Activated naive CD4-positive, alpha-beta T cell treated with anti-CD3 and anti-CD28 coated beads for 36 hours (primary cell): ENCODE measurements at regions not wholly inside any gene's neighbourhood (a gene's known extent, or its start where the extent isn't known, plus 50 kb on each side); places are given as distances from the start of the nearest gene placed in this dataset.

Experiments
- CTCF ChIA-PET: fragments of 350-600 bp; sonication (Branson Sonifier 250); formaldehyde crosslinking; loops from one replicate; lab custom pipeline; 2021; ENCODE audit warnings: antibody characterized with exemption; lab: Charles Lee
- DNase-seq: peaks from one replicate; pipeline ENCODE4 v3.0.0-alpha.2; 2020
- H3K27ac Mint-ChIP-seq: one replicate; pipeline ENCODE4 v1.8.0; 2021; ENCODE audit warnings: mild to moderate bottlenecking, mixed read lengths
- H3K27me3 Mint-ChIP-seq: one replicate; pipeline ENCODE4 v1.8.0; 2021; ENCODE audit warnings: low read depth, mixed read lengths
- H3K36me3 Mint-ChIP-seq: one replicate; pipeline ENCODE4 v1.8.0; 2021; ENCODE audit warnings: low read depth, mixed read lengths
- H3K4me1 Mint-ChIP-seq: one replicate; pipeline ENCODE4 v1.8.0; 2021; ENCODE audit warnings: low read depth, mixed read lengths
- H3K4me3 Mint-ChIP-seq: one replicate; pipeline ENCODE4 v1.8.0; 2021; ENCODE audit warnings: mild to moderate bottlenecking, moderate library complexity, mixed read lengths
- H3K9me3 Mint-ChIP-seq: one replicate; pipeline ENCODE4 v1.8.0; 2021; ENCODE audit warnings: mixed read lengths
- intact Hi-C: fragments of 100-400 bp; cut with micrococcal nuclease; formaldehyde crosslinking; loops from one replicate; pipeline ENCODE4 v1.15.1; 2023

GRCh38 chr5:167755420-167755819, 536.0 kb upstream of the WWC1 start:
- no peak overlapping the region for H3K27ac Mint-ChIP-seq
- H3K4me1 Mint-ChIP-seq, result no peaks in the 10 kb centered on the region
- no peaks in the 10 kb centered on the region for H3K36me3 Mint-ChIP-seq
- H3K4me3 Mint-ChIP-seq, result no peak overlapping the region
- DNase-seq, result no peak
- H3K9me3 Mint-ChIP-seq, result no peaks in the 10 kb centered on the region
- H3K27me3 Mint-ChIP-seq, result peaks cover 8% of the 10 kb centered on the region
- intact Hi-C loops, result no loop called here
- CTCF ChIA-PET, result no interaction called here

- Mint-ChIP-seq H3K27ac (no peak overlapping the region), H3K27me3 (peaks cover 12% of the 10 kb centered on the region), H3K36me3 (no peaks in the 10 kb centered on the region), H3K9me3 (no peaks in the 10 kb centered on the region), H3K4me3 (no peak overlapping the region), H3K4me1 (no peaks in the 10 kb centered on the region)
- no peak for DNase-seq
- CTCF ChIA-PET, result no interaction called here
- intact Hi-C loops, result no loop called here
Observed at GRCh38 chr5:167759057-167759821, 532.2 kb upstream of the WWC1 start.

DNA sequence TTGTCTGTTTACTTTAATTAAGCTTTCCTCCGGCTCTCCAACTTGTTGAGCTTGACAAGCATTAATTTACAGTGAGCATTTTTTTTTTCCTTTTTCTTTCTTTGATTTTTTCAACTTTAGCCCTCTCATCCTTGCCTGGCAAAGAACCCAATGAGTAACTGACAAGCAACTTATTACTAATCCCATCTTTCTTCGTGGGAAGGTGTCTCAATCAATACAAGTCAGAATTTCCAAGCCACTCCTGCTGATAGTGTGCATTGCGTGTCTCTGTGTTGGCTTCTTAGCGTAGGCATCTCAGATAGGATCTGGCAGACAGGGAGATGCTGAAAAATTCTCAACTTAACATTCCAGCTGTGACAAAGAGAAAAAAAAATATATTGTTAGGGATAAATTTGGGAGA, 527.7 kb upstream of the WWC1 start:
- no peak overlapping the region for H3K27ac Mint-ChIP-seq
- no peaks in the 10 kb centered on the region for H3K36me3 Mint-ChIP-seq
- intact Hi-C loops, result no loop called here
- H3K27me3 Mint-ChIP-seq, result peaks cover 10% of the 10 kb centered on the region
- no peaks in the 10 kb centered on the region for H3K4me1 Mint-ChIP-seq
- no peak overlapping the region for H3K4me3 Mint-ChIP-seq
- H3K9me3 Mint-ChIP-seq, result no peaks in the 10 kb centered on the region
- no peak for DNase-seq
- CTCF ChIA-PET, result no interaction called here

- H3K27ac Mint-ChIP-seq, result no peak overlapping the region
- H3K4me3 Mint-ChIP-seq, result no peak overlapping the region
- no peaks in the 10 kb centered on the region for H3K36me3 Mint-ChIP-seq
- intact Hi-C loops, result no loop called here
- no peak for DNase-seq
- no peaks in the 10 kb centered on the region for H3K9me3 Mint-ChIP-seq
- CTCF ChIA-PET, result no interaction called here
- H3K27me3 Mint-ChIP-seq, result peaks cover 5% of the 10 kb centered on the region
- no peaks in the 10 kb centered on the region for H3K4me1 Mint-ChIP-seq
Observed at GRCh38 chr5:167764641-167765289, 526.7 kb upstream of the WWC1 start.

DNA sequence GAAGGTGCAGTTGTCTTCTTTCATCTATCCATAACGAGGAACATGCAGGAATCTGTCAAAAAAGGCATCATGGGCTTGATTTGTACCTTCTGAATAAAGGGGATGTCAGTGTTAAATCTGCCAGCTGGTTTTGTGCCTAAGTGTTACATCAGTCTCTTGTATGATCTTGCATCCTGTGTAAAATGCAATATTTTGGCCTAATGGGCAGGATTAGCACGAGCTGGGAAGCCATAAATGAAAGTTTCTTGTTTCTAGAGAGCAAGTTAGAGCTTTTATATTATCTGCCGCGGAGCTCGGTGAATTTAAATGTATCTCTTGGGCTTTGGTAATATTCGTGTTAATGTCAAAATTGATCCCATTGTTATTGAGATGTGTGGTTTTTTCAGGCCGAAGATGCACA, 526.1 kb upstream of the WWC1 start:
- DNase-seq, result no peak
- peaks cover 5% of the 10 kb centered on the region for H3K27me3 Mint-ChIP-seq
- H3K36me3 Mint-ChIP-seq, result no peaks in the 10 kb centered on the region
- H3K4me1 Mint-ChIP-seq, result no peaks in the 10 kb centered on the region
- no peak overlapping the region for H3K27ac Mint-ChIP-seq
- CTCF ChIA-PET, result no interaction called here
- intact Hi-C loops, result no loop called here
- H3K4me3 Mint-ChIP-seq, result no peak overlapping the region
- no peaks in the 10 kb centered on the region for H3K9me3 Mint-ChIP-seq

DNA sequence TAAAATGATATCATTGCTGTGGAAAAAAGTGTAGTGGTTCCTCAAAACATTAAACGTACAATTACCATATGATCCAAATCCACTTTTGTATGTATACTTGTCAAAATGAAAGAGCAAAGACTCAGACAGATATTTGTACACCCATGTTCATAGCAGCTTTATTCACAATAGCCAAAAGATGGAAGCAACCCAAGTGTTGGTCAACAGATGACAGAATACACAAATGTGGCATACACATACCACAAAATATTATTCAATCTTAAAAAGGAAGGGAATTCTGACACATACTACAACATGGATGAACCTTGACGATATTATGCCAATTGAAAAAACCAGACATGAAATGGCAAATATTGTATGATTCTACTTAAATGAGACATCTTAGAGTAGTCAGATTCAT, 524.5 kb upstream of the WWC1 start:
- H3K4me1 Mint-ChIP-seq, result no peaks in the 10 kb centered on the region
- intact Hi-C loops, result no loop called here
- no peak overlapping the region for H3K27ac Mint-ChIP-seq
- H3K27me3 Mint-ChIP-seq, result no peaks in the 10 kb centered on the region
- CTCF ChIA-PET, result no interaction called here
- H3K9me3 Mint-ChIP-seq, result no peaks in the 10 kb centered on the region
- no peaks in the 10 kb centered on the region for H3K36me3 Mint-ChIP-seq
- H3K4me3 Mint-ChIP-seq, result no peak overlapping the region
- no peak for DNase-seq

DNA sequence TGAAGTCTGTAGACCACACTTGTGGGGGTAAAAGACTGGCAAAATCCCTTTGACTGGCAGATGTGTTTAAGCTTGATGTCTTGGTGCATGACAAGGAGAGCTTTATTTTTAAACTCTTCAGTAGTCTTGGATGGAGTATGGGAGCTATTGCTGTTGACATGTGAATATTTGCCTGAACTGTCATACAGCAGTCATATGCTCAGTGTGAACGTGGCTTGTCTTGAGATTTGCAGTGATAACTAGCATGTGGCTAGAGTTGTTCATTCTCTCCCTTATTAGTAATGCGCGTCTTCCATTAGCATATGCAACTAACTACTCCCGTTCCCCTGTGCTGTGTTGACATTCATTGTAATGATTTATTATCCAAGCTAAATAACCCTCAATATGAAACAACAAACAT, 523.6 kb upstream of the WWC1 start:
- no peak overlapping the region for H3K4me3 Mint-ChIP-seq
- H3K36me3 Mint-ChIP-seq, result no peaks in the 10 kb centered on the region
- CTCF ChIA-PET, result no interaction called here
- DNase-seq, result no peak
- H3K27ac Mint-ChIP-seq, result no peak overlapping the region
- no peaks in the 10 kb centered on the region for H3K27me3 Mint-ChIP-seq
- no peaks in the 10 kb centered on the region for H3K9me3 Mint-ChIP-seq
- H3K4me1 Mint-ChIP-seq, result no peaks in the 10 kb centered on the region
- intact Hi-C loops, result no loop called here

DNA sequence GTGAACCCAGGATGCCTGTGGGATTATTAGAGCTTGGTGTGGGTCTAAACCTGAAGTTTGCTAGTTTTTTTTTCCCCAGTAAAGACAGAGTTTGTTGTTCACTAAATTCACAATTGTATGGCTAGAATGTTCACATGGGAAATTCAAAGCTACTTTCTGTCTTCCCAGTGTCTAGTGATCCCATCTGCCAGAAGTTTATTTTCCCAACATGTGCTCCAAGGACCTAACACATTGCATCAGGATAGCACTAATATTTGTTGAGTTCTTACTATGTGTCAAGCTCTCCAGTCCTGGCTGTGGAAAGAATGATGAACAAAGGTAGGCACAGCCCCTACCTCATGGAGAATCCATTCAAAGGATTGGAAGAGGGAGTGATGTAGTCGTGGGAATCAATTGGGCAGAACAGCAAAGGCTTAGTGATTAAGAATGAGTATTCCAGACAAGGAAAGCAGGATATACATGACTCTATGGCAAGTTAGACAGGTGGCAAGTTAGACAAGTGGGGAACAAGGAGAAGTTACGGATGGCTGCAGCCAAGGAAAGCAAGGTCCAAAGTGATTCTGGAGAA, 521.5 kb upstream of the WWC1 start:
- Mint-ChIP-seq H3K4me1 (no peaks in the 10 kb centered on the region), H3K9me3 (no peaks in the 10 kb centered on the region), H3K36me3 (no peaks in the 10 kb centered on the region), H3K27me3 (no peaks in the 10 kb centered on the region), H3K4me3 (no peak overlapping the region), H3K27ac (no peak overlapping the region)
- intact Hi-C loops, result no loop called here
- DNase-seq, result no peak
- CTCF ChIA-PET, result no interaction called here

DNA sequence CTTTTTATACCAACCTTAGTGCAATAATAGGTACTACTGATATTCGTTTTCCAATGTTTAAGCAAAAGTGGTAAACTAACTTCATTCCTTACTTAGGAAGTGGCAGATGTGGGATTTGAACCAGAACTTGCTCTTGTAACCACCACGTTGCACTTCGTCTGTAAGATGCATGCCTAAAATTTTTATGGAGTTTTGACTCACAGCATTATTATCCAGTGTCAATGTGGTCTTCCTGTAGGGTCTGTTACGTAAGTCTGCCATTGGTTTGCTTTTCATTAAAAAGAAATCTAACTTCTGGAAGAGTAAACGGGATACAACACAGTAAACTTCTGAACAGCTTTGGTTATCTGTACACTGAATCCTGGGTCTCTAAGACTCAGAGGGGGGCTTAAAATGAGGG, 521.0 kb upstream of the WWC1 start:
- CTCF ChIA-PET, result no interaction called here
- intact Hi-C loops, result no loop called here
- H3K9me3 Mint-ChIP-seq, result no peaks in the 10 kb centered on the region
- DNase-seq, result no peak
- no peaks in the 10 kb centered on the region for H3K4me1 Mint-ChIP-seq
- H3K27ac Mint-ChIP-seq, result no peak overlapping the region
- no peaks in the 10 kb centered on the region for H3K27me3 Mint-ChIP-seq
- H3K36me3 Mint-ChIP-seq, result no peaks in the 10 kb centered on the region
- H3K4me3 Mint-ChIP-seq, result no peak overlapping the region

DNA sequence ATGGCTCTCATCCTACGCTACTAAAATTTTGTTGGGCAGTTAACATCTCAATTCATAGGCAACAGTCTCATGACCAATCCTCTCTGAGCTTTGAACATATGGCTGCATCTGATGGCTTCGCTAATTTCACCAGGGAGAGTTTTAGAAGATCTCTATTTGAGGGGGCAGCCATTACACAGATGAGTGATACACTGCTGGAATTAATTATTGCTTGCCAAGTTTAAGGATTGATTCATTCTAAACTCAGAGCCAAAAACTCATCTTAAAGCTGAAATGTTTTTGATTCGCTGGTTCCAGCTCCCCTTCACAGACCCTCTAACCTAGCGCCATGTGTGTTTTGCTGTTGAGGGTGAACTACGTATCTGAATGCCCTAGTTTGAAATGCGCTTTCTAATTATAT, 519.9 kb upstream of the WWC1 start:
- CTCF ChIA-PET, result no interaction called here

DNA sequence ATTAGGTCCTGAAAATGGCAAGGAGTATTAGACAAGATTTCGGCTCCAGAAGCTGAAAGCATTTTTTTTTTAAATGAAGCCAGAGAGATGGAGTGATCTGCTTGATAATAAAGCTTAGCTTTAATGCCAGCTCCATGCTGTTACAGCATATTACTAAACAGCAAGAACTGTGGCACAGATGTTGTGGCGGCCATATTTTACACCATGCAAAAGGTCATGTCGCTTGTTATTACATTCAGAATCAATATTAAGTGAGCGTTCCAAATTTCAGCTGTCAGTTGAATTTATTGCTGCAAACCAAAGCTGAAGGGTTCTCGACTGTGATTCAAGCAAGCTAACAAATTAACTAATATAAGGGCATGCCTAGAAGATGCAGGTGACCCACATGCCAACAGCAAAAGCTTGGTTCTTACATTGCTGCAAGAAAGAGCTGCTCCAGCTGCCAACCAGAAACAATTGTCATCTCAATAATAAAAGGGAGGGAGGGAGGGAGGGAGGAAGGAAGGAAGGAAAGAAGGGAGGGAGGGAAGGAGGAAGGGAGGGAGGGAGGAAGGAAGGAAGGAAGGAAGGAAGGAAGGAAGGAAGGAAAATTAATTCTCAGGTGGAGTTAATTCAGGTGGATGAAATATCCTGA, 517.7 kb upstream of the WWC1 start:
- DNase-seq, result no peak
- intact Hi-C loops, result no loop called here
- Mint-ChIP-seq H3K27ac (no peak overlapping the region), H3K4me3 (no peak overlapping the region), H3K4me1 (no peaks in the 10 kb centered on the region), H3K9me3 (no peaks in the 10 kb centered on the region), H3K36me3 (no peaks in the 10 kb centered on the region), H3K27me3 (no peaks in the 10 kb centered on the region)
- CTCF ChIA-PET, result no interaction called here

More for the DNA sequence above, 519.9 kb upstream of the WWC1 start:
- no peak for DNase-seq
- H3K27ac Mint-ChIP-seq, result no peak overlapping the region
- no peaks in the 10 kb centered on the region for H3K27me3 Mint-ChIP-seq
- H3K4me1 Mint-ChIP-seq, result no peaks in the 10 kb centered on the region
- no peaks in the 10 kb centered on the region for H3K9me3 Mint-ChIP-seq
- no peaks in the 10 kb centered on the region for H3K36me3 Mint-ChIP-seq
- H3K4me3 Mint-ChIP-seq, result no peak overlapping the region
- intact Hi-C loops, result no loop called here

GRCh38 chr5:167777746-167778145, 513.7 kb upstream of the WWC1 start:
- Mint-ChIP-seq H3K4me1 (no peaks in the 10 kb centered on the region), H3K36me3 (no peaks in the 10 kb centered on the region), H3K27ac (no peak overlapping the region), H3K9me3 (no peaks in the 10 kb centered on the region), H3K4me3 (no peak overlapping the region), H3K27me3 (no peaks in the 10 kb centered on the region)
- DNase-seq, result no peak
- intact Hi-C loops, result no loop called here
- CTCF ChIA-PET, result no interaction called here

DNA sequence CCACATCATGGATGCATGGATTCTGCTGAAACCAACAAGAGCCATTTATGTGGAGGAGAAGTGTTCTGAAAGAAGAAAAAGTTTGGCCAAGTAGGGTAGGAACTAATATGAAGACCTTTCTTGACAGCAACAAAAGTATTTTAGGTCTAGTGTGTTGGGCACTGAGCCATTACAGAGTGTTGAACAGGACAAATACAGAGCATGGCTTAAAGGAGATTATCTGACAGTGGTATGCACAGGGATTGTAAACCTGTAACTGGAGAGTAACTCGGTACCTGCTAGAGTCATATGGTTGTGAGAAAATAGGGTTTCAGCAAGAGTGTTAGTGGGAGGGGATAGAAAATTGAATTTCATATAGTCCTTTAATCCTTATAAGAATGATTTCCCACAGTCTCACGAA, 513.2 kb upstream of the WWC1 start:
- no peak overlapping the region for H3K4me3 Mint-ChIP-seq
- no peak overlapping the region for H3K27ac Mint-ChIP-seq

More for the DNA sequence above, 513.2 kb upstream of the WWC1 start:
- Mint-ChIP-seq H3K4me1 (no peaks in the 10 kb centered on the region), H3K9me3 (no peaks in the 10 kb centered on the region), H3K36me3 (no peaks in the 10 kb centered on the region), H3K27me3 (no peaks in the 10 kb centered on the region)
- CTCF ChIA-PET, result no interaction called here
- intact Hi-C loops, result no loop called here
- DNase-seq, result no peak
